Stimulated activated naive CD4-positive, alpha-beta T cell (primary cell): ENCODE measurements at regions not wholly inside any gene's neighbourhood (a gene's known extent, or its start where the extent isn't known, plus 50 kb on each side); places are given as distances from the start of the nearest gene placed in this dataset.
"Not testable (repeated sequence)": the region's sequence is repeated elsewhere in the genome, so short reads cannot be mapped to it uniquely, and the experiment has no call there.

Experiments
- DNase-seq, 6 experiments: peaks; one replicate each; lab custom pipeline; 2025; lab: John Stamatoyannopoulos, UW

DNA sequence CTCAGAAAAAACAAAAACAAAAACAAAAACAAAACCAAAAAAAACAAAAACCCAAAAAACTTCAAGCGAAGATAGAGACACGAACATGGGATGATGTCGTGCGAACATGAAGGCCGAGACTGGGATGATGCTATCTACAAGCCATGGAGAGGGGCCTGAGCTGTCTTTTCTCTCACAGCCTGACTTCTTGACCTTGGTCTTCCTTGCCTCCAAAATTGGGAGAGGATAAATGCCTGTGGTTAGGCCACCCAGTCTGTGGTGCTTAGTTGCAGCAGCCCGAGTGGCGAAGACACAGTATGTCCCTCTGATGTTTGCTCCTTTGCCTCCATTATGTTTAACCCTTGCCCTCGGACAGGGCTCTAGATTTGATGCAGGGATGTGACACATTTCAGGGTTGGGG, 130.4 kb upstream of the BASP1 start:
- DNase-seq = no peak

DNA sequence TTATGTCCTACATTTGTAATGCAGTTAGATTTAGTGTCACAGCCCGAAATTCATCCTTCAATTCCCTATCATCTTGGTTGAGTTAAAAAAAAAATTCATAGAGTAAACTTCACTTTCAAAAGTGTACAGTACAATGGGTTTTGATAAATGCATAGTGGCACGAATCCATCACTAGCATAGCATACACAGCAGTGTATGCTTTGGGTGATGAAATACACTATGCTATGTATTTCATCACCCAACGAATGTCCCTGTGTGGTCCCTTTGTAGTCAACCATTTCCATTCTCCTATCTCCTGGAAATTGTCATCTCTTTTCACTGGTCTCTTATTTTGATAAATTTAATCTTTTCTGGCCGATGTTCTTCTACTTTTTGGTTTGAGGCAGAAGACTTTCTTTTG, 129.4 kb upstream of the BASP1 start:
- DNase-seq = no peak

DNA sequence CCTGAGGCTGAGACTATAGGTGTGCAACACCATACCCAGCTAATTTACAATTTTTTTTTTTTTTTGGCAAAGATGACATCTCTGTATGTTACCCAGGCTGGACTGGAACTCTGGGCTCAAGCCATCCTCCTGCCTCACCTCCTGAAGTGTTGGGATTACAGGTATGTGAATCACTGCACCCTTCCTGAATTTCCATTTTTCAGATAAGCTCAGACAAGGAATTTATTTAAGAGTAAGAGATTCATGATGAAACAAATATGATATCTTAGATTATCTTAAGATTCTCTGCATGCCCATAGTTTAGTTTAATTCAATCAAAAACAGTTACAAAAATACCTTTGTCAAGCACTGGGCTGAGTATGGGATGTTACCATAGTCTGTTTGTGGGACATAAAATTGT, 128.4 kb upstream of the BASP1 start:
- no peak for DNase-seq

DNA sequence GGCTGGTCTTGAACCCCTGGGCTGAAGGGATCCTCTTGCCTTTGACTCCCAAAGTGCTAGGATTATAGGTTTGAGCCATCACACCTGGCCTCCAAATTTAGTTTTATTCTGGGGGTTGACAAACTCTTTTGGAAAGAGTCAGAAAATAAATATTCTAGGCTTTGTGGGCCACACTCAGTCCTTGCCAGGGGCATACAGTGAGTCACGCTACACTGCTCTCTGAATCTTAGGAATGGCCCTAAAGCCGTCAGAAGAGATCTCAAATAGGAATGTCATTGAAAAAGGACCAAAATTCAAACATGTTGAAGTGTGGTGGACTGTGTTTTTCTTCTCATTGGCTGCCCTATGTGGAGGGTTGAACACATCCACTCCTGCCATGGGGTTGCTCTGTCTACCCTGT, 127.7 kb upstream of the BASP1 start:
- no peak for DNase-seq

DNA sequence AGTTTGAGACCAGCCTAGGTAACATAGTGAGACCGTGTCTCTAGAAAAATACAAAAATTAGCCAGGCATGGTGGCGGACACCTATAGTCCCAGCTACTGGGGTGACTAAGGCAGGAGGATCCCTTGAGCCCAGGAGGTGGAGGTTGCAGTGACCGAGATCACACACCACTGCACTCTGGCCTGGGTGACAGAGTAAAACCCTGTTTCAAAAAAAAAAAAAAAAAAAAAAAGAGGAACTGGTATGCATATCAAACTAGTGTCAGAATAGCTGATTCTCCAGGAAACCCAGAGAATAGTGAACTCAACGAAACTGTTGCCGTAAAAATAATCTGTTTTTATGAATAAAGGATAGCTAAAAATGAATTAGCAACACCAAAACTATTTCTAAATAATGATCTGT, 126.6 kb upstream of the BASP1 start:
- no peak for DNase-seq

DNA sequence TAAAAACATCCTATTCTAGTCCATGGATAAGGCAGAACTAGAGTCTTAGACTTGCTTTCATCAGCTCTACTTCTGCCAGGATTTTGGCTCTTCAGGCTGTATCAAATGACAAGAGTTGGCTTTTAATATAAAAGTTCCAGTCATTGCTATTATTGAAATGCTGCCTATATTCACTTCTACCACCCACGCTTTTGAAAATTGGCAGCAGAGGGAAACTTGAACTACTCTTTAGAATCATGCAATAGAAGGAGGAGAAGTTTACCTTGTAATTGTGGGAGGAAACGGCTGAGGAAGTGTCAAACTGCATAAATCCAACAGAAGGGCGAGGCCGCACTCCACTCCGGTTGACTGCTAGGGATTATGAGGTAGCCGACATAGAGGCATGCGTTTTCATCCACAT, 122.6 kb upstream of the BASP1 start:
- DNase-seq = no peak

DNA sequence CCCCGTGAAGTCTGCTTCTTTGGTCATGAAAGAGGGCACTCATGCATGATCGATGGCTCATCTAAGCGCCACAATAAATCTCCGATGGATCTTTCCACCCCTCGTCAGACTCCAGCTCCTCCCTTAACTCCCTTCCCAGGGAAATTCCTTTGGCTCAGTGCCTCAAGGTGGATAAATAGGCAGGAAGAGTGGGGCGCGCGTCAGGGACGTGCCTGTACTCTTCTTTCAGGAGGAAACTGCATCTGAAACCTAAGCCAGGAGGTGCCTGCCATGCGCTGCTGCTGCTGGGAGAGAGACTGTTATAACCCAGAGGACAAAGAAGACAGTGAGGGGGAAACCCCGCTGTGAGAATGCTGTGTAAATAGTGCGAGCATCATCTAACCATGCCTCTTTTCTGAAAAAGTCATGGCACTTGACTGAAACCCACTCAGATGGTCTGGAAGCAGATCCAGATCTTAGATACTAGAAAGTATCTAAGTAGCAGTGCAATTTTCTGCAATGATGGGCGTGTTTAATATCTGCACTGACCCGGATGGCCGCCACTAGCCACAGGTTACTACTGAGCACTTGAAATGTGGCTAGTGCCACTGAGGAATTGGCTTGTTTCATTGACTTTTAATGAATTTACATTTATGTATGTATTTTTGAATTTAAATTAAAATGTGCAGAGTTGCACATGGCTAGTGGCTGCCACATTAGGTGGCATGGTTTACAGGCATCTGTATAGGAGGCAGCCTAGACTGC, 120.3 kb upstream of the BASP1 start:
- no peak for DNase-seq

DNA sequence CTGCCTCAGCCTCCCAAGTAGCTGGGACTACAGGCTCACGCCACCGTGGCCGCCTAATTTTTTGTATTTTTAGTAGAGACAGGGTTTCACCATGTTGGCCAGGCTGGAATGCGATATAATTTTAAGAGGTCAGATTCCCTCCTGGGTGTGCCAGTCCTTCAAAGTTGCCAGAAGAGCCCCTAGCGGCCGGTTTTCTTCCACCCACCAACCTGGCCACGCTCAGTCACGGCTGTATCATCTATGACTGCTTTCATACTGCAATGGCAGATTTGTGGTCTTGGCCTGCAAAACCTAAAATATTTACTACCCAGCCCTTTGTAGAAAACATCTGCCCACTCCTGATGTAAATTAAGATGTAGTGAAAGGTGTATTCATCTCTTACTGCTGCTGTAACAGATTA, 117.5 kb upstream of the BASP1 start:
- no peak for DNase-seq

DNA sequence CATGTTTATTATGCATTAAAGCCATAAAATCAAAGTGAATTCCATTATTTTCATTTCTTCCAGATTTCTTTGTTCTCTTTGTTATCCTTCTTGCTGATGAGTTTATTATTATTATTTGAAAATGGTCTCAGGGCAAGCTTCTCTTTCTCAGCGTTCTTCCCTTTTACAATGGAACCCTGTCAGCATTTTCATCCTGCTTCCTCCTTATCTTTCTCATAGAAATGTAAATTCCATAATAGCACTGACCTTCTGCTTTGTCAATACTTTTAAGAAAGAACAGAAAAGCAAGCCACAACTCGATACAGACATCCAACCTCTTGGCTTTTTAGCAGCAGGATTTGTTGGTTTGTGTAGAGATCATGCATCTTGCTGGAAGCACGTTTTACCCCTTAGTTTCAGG, 114.0 kb upstream of the BASP1 start:
- no peak for DNase-seq

DNA sequence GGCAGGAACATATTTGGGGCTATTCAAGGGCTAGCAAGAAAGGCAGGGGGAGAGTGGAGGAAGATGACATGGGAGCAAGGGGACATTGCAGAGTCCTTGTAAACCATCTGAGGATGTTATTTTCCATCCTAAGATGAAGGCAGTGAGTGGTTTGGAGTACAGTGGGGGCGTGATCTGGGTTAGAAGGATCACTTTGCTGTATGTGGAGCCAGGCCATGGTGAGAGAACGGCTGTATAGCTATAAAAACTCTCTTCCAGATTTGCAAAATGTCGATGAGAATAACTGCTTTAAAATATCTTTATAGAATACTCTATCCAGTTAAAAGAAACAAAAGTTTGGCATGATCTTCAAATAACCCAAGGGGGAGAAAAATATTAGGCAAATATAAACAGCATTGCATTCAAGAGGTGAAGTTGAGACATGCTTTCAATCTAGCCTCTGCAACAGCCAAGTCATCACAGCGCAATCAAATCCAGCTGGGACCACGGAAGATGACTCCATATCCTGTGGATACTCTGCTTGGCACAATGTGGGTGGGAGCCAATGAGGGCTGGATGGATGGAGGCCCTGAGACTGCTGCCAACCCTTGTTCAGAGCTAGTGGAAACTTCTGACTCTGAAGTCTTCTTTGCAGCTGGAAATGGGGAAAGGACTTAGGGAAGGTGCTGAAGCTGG, 111.5 kb upstream of the BASP1 start:
- DNase-seq = no peak

DNA sequence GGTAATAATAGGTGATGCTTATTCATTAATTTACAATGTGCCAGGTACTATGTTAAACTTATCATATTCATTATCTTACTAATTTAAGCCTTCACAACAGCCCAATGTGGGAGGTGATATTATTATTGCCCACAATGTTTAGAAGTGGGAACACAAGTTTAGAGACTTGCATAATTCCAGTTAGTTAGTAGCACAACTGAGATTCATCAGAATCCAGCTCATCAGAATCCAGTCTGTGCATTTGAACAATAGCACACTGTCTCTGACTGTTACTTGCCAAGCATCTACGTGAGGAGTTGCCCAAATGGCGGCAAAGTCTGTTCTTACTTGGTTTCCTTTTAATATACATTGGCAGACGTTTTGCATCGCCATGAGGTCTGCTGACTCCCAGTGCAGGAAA, 110.9 kb upstream of the BASP1 start:
- no peak for DNase-seq

DNA sequence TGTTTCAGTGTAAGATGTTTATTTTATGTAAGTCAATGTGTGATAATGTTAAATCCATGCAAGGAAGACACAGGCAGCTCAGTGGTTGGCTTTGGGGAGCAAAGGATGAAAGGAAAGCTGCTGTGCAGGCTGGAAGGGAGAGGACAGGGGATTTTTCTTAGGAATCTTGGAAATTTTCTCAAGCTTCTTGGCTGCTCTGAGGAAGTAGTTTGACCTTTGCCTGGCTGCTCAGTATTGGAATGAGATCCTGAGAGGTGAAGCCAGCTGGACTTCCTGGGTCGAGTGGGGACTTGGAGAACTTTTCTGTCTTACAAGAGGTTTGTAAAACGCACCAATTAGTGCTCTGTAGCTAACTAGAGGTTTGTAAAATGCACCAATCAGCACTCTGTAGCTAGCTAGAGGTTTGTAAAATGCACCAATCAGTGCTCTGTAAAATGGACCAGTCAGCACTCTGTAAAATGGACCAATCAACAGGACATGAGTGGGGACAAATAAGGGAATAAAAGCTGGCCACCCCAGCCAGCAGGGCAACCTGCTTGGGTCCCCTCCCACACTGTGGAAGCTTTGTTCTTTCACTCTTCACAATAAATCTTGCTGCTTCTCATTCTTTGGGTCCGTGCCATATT, 105.2 kb upstream of the BASP1 start:
- DNase-seq = not testable (repeated sequence)

DNA sequence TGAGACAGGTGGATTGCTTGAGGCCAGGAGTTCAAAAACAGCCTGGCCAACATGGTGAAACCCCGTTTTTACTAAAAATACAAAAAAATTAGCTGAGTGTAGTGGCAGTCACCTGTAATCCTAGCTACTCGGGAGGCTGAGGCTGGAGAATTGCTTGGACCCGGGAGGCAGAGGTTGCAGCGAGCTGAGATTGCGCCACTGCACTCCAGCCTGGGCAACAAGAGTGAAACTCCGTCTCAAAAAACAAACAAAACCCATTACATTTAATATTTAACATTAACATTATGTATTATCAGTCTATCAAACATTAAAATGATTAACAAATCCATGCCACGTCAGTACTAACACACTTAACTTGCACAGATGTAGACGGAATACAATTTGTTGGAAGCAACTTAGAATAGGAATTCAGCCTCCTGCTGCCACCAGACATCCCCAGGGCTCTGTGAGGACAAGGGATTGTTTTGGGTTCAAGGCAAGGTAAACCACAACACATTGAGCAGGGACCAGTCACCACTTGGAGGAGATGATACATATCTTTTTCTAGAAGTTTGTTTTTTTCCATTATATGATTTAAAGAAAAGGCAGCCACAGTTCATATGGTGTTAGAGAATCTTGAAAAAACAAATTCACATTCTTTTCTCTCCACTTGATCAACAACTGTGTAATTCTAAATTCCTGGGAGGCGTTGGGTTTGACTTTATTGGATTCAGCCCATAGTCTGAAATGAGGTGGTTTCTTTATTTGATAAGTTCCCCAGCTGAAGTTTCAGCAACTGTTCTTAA, 104.1 kb upstream of the BASP1 start:
- DNase-seq = no peak

DNA sequence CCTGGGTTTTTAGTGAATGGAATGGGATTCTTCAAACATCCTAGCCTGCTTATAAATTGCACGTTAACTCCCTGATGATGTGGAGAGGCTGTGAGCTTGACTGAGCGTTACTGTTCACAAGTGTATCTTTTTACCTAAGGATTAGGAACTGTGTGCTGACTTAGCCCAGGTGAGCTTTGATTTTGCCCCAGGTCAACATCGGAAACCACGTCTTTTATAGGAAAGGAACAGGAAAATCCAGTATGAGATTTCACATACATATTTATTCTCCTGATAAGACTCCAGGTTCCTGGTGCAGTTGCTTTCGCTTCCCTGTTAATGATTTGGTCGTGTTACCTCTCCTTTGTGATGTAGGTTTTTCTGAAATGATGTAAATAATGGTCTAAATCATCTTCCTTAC, 103.2 kb upstream of the BASP1 start:
- no peak for DNase-seq

DNA sequence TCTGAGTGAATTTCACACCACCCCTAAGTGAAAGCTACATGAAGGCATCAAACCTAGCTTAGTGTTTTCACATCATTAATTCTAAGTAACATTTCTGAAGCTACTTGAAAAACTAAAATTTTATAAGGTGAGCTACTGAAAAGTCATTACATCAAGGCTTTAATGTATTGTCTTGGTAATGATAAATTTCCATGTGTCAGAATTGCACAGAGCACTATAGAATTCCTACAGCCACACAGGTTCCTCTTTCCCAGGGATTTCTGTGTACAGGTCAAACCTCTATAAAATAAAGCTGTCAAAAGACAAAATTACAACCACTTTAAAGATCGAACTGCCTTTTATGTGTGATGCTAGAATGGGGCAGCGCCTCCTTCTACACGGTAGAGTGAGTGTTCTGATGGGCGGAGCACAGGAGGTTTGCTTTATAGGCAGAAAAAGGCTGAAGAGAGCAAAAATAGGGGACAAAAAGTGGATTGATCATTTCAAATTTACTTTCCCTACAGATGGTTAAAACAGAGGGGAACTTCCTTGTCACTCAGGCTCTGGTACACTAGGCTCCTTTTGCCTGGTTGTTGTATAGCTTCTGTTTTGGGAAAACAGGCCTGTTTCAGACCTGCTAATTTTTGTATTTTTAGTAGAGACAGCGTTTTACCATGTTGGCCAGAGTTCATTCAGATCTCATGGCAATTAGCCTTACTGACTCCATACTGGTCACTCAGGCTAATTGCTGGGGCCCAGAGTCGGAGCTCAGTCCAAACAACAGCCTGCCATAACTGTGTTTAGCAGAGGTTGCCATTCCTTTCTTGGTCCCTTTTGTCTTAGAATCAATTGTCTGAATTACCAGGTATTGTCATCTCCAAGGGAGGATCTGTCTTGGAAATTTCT, 102.5 kb upstream of the BASP1 start:
- DNase-seq = no peak

DNA sequence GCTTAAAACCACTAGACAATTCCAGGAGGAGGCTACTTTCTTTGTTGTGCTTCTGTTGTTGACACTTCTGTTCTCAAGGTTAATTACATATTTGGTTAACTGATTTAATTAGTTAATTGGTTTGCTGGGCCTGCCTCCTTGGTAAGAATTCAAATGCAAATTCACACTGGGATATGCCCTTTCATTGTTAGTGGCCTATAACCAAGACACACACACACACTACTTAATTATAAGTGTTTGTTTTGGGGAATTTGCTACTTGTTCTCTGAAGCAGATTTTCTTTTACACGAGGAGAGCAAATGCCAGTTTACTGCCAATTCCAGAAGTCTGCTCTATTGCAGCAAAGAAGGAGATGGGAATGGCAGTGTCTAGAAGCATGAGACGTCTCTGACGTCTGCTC, 101.6 kb upstream of the BASP1 start:
- no peak for DNase-seq

DNA sequence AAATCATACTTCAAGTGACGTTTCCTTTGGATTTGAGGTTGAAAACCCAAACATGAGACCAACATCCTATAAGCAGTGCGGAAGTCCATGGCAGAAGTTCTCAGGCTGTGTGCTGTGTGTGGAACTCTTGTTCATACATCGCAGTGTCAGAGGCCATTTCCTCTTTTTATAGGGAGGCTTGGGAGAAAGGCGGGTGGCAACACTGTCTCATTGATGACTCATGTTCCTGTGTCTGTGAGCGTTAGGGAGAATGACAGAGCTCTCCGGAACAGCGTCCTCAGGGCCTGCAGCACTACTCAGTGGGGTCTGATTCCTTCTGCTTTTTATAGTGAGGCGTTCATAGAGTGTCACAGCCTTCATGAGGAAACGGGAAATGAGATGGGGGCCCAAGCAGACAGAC, 98.8 kb upstream of the BASP1 start:
- DNase-seq = no peak

DNA sequence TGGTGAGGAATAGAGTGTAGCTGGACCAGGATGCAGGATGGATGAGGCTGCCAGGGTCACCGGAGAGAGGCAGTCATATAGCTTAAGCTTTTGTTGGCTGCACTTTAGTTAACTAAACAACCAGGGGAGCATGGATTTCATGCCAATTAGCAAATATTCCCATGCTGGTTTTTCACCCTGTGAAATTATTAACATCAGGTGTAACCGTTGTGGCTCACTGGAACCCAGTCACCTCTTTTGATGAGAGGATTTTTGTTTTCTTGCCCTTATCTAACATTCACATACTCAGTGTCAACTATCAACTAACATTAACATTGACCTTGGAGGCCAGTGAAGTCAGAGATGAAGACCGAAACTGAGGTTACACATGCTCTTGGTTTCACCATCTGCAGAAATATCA, 97.2 kb upstream of the BASP1 start:
- DNase-seq = no peak

DNA sequence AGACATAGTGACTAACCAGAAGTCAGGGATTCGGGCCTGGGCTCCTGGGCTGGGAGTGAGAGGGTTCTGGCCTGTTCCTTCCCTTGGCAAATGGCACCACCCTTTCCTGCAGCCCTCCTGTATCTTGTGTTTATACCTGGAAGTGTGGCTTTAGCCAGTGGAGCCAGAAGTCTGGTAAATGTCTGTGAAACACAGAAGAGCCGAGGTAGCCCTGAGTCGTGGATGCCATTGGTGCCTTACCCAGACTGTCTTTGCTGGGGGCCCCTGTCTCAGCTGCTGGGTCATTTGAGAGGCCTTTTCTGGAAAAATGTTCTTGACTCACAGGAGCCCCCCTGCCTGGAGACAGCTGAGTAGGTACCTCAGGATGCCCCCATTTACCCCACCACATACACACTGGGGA, 95.7 kb upstream of the BASP1 start:
- no peak for DNase-seq

DNA sequence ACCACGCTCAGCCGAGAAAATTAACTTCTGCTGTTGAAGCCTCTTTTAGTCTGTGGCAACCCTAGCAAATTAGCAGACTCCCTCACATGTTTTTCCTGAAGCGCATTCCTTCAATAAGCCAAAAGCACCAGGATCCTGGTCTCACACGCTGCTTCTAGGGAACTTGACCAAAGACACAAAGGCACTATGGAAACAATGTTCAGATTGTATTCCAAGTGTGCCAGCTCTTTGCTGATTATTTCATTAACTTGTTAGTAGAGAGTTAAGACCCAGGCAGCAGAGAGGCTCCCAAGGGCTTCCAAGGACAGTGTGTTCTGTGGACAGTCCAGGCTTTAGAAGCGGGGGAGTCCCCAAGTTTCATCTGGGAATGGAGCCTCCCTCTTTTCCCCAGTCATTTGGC, 94.4 kb upstream of the BASP1 start:
- no peak for DNase-seq

DNA sequence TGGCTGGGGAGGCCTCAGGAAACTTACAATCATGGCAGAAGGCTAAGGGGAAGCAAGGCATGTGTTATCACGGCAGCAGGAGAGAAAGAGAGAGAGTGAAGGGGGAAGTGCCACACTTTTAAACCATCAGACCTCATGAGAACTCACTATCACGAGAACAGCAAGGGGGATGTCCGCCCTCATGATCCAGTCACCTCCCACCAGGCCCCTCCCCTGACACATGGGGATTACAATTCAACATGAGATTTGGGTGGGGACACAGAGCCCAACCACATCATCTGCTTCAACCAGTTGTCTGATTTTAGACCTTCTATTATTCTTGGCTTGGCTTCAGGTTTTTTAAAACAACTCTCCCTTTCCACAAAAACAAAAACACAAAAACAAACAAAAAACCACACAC, 93.7 kb upstream of the BASP1 start:
- not testable (repeated sequence) for DNase-seq

DNA sequence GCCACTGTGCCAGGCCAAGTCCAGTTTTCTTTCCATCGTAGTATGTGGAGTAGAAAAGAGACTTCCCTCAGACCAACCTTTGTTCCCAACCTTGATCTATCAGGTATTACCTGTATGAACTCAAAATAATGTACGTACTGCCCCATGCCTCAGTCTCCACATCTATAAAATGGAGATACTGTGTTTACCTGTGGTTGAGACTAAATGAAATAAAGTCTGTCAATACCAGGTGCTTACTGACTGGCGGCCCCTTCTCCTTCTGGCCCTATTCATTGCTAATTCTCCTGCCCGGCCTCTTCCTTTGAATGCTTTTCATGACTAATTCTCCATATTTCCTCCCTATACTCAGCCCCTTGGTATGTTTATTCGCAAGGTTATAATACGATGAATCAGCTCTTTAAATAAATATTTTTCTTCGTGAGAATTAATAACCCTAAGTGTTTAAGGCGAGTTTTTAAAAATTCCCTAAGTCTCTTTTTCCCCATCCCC, 89.6 kb upstream of the BASP1 start:
- no peak for DNase-seq
